GM19351 (cell line): ENCODE measurements at regions not wholly inside any gene's neighbourhood (a gene's known extent, or its start where the extent isn't known, plus 50 kb on each side); places are given as distances from the start of the nearest gene placed in this dataset.

ENCODE experiments used
- ATAC-seq: cut with Tn5 transposase; IDR thresholded peaks from one replicate; pipeline ENCODE4 v1.9.1; 2021; ENCODE audit warnings: mild to moderate bottlenecking, moderate library complexity; ENCODE audit not compliant: unreplicated experiment

DNA sequence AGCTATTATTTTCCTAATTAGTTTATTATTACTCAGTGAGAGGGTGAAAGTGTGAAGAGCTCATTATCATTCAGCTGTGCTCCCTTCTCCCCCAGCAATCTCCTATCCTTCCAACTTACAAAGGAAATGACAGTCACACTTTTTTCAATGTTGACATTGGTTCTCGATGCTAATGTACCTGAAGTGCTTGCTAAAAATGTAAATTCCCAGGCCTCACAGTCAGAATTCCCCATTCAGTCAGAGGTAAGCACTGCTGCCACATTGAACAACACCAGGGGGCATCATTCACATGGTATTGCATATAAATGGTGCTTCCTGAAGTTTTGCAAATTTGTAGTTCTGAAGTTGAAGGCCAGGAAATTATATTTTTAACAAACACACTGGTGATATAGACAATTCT lies 132.7 kb upstream of the FOXD3 start:
- no peak for ATAC-seq

- ATAC-seq: no peak
Measured at GRCh38 chr1:63190171-63190570, 132.2 kb upstream of the FOXD3 start.

DNA sequence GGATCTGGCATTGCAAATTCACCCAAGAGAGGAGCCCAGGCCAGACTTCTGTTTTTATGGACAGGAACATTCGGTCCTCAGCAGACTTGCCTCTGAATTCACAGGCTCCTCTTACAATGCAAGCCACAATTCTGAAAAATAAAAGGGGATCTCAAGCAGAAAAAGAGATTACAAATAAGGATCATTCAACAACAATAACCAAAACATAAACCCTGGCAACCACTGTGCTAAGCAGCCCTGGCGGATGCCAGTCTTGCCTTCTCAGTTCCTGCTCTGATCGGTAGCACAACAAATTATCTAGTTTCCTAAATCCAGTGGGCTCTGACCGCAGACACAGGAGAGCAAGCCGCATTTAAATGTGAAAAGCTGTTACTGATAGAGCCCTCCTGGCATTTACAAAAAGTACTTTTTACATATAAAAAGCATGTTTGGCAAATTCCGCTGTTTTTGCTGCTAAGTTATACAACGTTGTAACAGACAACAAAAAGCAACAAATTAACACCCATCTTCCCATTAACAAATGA lies 123.4 kb upstream of the FOXD3 start:
- ATAC-seq: no peak

GRCh38 chr1:63199706-63200335 lies 122.5 kb upstream of the FOXD3 start:
- no peak for ATAC-seq

- ATAC-seq: no peak
Measured at GRCh38 chr1:63200676-63201075, 121.7 kb upstream of the FOXD3 start.

DNA sequence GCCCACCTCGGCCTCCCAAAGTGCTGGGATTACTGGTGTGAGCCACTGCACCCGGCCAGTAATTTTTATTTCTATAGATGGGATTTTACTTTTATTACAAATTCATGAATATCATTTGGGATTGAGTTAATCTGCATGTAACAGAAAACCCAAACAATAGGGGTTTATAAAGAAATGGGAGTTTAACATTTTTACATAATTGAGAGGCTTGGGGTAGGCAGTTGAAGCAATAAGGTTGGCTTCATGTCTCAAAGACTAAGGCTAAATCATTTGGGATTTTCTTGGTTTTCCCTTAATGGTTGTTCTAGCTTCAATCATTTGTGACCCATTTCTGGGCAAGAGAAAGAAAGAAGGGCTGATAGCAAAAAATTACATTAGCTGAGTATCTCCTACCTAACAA lies 118.7 kb upstream of the FOXD3 start:
- ATAC-seq: no peak

GRCh38 chr1:63205776-63206175 lies 116.6 kb upstream of the FOXD3 start:
- ATAC-seq: no peak

DNA sequence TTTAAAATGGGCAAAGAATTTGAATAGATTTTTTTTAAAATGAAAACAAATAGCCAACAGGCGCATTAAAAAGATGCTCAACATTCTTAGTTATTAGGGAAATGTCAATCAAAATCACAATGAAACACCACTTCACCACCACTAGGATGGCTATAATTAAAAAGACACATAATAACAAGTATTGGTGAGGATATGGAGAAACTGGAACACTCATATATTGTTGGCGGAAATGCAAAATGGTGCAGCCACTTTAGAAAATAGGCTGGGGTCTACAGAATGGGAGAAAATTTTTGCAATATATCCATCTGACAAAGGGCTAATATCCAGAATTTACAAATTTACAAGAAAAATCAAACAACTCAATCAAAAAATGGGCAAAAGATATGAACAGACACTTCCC lies 107.8 kb upstream of the FOXD3 start:
- ATAC-seq: no peak

DNA sequence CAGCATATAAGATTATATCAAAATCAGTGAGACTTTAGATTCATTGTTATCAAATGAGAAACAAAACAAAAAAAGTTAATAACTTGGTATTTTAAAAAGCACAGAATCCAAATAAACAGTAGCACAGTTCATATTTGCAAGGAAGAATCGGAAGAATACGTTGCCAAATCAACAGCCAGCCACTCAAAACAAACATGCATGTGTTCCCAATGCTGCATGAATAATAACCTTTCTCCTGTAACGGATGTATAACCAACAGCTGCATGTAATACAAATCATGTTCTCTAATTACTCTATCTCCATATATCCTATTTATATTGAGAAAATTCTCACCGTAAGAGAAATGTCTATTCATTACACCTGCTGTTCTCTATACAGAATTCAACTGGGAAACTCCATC lies 98.9 kb upstream of the FOXD3 start:
- ATAC-seq: no peak

- no peak for ATAC-seq
Measured at GRCh38 chr1:63230722-63231121, 91.6 kb upstream of the FOXD3 start.

DNA sequence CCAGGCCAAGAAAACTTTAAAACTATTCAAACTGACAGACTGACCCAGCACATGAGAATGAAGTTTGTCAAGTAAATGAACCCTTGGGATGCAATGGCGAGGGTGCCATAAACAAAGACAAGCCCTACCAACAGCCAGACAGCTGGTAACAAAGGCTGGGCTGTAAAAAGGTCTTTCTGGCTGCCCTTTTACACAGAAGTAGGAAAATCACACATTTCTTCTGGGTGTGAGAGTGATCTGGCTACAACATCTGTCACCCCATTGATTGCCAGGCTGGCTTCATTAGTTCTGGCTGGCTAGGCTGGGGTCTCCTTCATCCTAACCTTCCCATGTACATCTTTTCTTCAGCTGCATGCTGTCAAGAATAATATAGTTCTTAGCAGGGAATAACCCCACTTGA lies 83.6 kb upstream of the FOXD3 start:
- no peak for ATAC-seq

GRCh38 chr1:63245186-63245585 lies 77.2 kb upstream of the FOXD3 start:
- no peak for ATAC-seq

GRCh38 chr1:63248216-63248615 lies 74.2 kb upstream of the FOXD3 start:
- ATAC-seq: no peak

GRCh38 chr1:63255153-63255552 lies 67.2 kb upstream of the FOXD3 start:
- ATAC-seq: no peak

DNA sequence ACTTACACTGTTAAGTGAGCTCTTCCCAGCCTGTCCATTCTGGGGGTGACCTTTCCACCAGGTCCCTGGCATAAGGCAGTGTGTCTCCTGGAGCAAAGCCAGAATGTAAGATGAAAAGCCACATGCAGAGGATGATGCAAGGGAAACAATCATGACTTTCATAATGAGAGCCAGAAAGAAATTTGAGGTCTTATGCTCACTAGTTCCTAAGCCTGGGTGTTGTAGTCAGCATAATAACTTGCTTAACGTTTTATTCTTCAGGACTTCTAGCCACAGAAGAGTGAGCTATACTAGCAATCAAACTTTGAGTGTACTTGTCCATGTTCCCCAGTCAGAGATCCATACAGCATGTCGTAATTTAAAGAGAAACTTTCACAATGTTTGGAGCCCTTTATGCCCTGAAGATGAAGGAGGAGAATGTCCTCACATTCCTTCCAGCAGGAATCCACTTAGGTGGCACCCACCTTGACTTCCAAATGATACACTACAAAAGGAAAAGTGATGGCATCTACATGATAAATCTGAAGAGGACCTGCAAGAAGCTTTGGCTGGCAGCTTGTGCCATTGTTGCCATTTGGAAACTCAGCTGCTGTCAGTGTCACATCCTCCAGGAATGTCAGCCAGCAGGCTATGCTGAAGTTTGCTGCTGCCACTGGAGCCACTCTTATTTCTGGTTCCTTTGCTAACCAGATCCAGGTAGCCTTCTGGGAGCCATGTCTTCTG lies 60.5 kb upstream of the FOXD3 start:
- ATAC-seq: no peak

DNA sequence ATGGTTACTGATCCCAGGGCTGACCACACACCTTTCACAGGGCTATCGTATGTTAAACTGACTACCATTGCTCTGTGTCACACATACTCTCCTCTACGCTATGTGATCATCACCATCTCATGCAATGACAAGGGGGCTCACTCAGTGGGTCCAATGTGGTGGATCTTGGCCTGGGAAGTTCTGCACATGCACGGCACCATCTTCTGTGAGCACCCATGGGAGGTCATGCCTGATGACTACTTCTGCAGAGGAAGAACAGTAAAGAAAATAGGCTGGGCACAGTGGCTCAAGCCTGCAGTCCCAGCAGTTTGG lies 60.0 kb upstream of the FOXD3 start:
- no peak for ATAC-seq

DNA sequence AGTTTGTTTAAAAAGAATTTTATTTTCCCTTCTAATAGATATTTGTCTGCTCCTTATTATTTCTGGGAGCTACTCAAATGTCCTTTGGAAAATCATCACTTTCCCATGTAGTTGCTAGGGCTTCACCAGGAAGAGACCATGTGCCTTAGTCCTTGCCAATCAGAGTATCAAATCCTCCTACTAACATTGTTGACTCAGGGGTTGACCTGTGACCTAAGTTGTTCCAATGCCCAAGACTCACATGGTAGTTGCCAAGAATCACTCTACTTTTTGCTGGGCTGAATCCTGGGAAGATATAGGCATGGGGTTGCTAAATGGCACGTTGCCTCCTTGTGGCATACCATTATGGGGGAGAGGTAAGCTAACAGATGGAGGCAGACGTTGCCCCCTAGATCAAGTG lies 58.2 kb upstream of the FOXD3 start:
- ATAC-seq: no peak

DNA sequence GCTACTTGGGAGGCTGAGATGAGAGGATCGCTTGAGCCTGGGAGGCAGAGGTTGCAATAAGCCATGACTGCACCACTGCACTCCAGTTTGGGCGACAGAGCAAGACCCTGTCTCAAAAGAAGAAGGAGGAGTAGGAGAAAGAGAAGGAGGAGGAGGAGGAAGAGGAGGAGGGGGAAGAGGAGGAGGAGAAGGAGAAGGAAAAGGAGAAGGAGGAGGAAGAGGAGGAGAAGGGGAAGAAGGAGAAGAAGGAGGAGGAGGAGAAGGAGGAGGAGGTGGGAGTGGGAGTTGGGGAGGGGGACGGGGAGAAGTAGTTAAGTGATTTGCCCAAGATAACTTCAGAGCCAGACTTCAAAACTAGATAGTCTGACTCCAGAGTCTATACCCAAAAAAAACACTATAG lies 55.5 kb upstream of the FOXD3 start:
- no peak for ATAC-seq

DNA sequence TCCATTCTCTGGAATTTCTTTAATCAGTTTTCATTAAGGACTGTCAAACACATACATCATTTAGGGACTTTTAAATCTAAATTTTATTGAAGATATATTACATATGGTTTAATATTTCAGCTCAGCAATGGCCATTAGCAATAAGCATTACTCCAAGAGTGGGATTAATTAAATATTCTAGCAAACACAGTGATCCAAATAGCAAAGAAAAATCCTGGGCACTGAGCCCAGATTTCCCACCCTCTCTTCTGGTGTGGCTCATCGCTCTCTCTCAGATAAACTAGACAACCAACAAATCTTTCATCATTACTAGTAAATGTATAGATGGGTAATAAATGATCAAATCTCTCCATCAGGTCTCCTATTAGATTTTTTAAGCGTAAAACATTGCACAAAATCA lies 53.5 kb upstream of the FOXD3 start:
- no peak for ATAC-seq

- ATAC-seq: no peak
Measured at GRCh38 chr1:63269571-63269970, 52.8 kb upstream of the FOXD3 start.
